HG02623 (cell line): ENCODE measurements at regions not wholly inside any gene's neighbourhood (a gene's known extent, or its start where the extent isn't known, plus 50 kb on each side); places are given as distances from the start of the nearest gene placed in this dataset.
A peak's percentile ranks its signal among the peaks of the same experiment; 100 is the strongest.

Source experiments
- ATAC-seq: cut with Tn5 transposase; IDR thresholded peaks from one replicate; pipeline ENCODE4 v1.9.1; 2021; ENCODE audit warnings: moderate library complexity; ENCODE audit not compliant: unreplicated experiment

DNA sequence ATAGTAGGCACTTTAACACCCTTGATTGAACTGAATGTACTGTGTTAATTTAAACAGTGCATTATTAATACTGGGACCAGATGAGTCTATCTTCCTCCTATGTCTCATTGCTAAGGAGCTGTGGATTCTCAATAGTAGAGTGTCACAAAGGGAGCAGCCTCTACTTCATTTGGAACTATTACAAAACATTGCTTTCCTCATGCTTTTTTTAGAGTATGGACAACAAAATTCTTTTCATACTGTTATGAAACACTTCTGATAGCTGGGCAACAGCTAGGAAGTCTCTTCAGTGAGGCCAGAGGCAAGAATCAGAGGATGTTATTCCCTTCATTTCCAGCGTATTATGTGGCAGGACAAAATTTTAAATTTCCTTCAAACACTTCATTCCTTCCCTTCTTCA, 160.8 kb downstream of the FBXO8 start:
- no peak for ATAC-seq

DNA sequence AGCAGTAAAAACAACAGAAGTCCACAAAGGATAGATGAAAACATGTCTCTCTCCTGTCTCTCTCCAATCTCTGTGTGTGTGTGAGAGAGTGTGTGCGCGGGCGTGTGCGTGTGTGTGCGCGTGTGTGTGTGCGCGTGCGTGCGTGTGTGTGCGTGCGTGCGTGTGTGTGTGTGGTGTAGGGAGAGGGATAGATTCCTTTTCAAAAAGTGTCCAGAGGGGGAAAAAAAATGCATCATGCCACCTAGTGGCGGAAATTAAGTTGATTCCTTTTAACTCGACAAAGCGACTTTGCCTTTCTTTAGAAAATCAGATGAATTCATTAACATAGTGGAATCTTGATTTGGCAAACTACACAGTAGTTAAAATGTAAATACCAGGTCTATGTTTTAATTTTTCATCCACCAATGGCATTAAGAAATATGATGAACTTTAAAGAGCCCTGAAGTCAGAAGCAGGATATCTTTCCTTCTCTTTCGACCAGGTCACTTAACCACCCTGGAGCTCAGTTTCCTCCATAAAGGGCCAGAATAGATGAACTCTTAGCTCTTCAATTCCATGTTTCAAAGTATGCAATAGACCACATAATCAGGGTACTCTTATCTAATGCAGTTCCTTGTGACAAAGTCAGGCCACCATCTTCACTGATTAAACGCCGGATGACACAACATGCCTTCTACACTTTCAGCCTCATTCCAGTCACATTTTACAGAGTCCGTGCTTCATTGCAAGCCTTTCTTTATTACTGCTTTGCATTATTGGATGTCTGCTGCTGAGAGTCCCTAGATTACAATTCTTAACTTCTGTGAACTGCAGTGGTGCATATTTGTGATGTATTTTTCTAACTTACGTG, 162.8 kb downstream of the FBXO8 start:
- peak; percentile 74 for ATAC-seq

DNA sequence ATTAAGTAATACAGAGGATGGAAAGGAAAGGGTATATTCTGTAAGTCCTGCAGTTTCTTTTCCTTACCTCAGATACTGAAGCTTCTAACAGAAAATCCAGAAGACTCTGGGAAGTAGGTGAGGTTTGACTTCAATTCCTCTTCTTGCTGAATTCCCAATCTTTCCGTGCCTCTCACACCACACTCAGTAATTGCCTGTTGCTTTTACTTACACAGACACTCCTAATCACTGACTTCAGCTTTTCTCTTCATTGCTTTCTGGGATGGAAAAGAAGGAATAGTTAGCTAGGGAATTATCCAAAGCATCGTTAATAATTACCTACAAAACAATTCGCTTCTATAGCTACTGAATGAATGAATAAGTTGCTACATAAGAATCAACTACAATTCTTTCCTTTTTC, 163.6 kb downstream of the FBXO8 start:
- no peak for ATAC-seq

DNA sequence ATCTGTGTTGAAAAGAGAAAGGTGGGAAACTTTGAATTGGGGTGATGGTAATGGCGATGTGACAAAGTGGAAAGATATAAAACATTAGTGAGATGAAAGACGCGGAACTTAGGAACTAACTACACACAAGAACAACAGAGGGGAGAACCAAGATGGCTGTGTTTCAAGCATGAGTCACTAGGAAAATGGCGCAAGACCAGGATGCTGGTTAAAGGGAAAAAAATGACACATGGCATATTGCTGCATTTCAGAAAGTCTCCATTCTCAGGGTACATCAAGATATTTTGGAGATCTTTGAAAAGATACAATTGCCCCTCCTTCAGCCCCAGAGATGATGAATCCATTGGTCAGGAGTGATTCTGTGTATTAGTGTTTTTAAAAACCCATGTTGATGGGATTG, 164.4 kb downstream of the FBXO8 start:
- ATAC-seq: no peak

DNA sequence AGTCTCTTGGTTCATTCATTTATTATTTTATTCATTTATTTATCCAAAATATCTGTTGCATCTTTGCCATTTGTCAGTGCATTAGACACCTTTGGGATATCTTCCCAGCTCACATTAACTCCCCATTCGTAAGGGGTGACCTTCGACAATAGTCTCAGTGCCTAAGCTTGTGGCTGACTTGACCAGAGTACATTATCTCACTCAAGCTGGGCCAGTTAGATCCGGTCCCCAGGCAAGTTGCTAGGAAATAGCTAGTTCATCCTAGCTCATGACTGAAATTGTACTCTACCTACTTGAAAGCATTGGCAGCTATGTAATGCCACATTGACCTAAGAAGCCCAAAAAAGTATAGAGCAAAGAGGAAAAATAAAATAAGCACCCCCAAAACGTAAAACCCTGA, 165.3 kb downstream of the FBXO8 start:
- ATAC-seq: no peak

DNA sequence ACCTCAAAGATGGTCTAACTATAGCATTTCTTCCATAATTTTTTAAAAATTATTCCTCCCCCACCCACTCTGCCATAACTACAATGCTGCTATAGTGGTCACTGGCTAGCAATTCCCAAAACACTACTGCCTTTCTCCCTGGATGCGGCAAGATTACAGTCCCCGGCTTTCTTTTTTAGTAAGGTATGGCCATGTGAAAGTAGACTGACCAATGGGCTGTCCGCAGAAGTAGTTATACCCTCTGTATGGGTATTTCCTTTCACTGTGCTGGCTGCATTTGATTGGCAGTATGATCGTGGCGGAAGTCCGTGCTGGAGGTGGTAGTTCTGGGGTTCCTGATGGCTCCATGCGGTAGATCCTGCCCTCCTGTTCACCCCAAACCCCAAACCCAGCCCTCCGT, 166.0 kb downstream of the FBXO8 start:
- no peak for ATAC-seq

DNA sequence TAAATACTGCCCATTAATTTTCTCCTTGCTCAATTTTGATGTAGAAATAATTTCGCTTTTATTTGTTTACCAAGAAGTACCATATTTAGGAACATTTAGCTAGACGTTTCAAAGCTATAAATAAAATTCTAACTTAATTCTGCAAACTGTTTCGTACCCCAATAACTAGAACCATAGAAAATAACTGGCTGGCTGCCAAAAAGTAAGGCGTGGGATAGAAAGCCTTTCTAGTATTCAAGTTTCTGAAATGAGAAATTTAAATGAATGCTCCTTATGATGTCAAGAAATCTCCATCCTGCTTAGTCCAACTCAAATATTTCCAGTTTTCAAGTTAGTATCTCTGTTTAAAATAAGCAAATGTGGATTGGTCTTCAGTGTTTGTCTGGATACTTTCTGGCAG, 167.4 kb downstream of the FBXO8 start:
- ATAC-seq: no peak

DNA sequence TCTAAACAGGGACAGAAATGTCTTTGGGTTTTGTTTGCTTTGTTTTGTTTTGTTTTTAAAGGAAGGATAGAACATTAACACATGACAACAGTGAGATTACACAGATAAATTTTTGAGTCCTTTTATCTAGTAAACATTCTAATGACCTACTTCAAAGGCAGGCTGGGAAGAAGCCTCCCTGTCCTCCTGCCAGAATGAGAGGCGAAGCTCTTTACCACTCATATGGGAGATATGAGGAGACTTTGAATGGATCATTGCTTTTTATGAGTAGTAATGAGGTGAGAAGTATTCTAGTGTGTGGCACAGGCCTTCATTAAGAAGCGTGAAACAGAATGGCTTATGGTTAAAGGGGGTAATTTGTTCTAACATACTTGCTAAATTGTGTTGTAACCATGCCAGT, 172.0 kb downstream of the FBXO8 start:
- no peak for ATAC-seq

DNA sequence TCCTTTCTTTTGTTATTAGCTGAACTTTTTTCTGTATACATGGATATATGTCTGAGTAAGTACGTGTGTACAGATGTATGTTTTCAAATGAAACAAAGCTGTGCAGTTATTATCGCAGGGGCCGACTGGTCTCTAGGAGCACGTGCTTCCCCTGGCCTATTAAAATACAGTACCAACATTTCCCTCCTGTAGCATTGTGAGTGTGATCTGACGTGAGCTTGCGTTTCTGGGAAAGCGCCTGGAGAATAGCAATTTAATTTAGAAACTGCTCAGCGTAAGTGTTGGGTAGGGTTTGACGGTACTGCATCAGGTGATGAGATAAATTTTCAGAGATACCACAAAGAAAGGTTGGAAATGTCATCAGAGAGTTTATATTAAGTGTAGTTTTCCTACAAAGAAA, 173.3 kb downstream of the FBXO8 start:
- no peak for ATAC-seq

DNA sequence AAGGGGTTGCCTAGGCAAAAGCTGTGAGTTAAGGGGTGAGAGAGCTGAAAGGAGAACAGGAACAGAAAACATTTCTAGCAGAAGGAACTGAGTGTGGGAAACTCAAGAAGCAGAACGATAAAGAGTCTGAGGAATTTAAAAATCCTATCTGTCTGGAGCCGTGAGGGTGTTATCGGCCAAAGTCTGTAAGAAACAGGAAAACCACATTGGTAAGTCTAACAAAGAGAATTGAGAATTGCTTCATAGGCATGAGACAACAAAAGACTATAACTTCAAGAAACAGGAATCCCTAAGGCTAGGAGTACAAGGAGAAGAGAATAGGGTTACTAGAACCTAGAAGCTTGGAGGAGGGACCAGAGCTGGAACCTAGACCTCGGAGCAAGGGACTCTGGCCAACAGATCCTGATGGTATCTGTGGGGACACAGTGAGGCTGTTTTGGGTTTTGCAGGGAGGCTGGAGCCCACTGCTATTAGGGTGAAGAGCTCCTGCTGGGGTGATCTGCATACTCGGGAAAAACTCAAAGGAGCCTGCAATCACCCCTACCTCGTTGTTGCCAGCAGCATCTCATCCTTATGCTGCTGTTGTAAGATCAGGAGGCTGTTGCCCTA, 175.6 kb downstream of the FBXO8 start:
- ATAC-seq: no peak

DNA sequence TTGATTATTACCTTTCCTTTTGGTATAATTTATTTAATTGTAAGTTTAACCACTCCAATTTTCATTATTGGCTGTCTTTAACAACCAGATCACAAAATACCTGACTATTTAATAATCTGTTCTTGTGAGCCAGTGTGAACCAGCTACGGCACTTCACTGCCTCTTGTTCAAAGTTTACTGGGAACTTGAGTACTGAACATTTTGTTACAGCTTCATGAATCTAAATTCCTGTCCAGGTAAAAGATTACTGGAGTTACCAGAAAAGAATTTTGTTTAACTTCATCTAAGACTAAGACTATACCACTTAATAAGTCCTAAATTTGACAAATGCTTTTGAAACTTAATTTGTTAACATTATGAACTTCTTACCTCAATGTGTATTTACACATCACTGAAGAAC, 178.3 kb downstream of the FBXO8 start:
- no peak for ATAC-seq

DNA sequence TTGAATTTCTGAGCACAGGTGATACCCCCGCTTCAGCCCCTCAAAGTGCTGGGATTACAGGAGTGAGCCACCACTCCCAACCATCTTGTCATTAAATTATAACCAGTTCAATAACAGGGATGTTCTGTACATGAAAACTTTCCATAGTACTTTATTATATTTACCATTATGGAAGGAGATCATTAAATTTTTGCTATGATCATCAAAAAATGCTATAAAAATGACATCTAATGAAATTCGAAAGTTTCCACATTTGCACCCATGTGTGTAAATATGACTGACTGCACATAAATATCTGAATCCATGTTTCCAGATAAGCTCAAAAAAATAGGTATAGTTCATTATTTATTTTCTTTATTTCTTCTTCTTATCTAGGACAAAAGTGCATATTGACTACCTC, 182.6 kb downstream of the FBXO8 start:
- ATAC-seq: no peak

DNA sequence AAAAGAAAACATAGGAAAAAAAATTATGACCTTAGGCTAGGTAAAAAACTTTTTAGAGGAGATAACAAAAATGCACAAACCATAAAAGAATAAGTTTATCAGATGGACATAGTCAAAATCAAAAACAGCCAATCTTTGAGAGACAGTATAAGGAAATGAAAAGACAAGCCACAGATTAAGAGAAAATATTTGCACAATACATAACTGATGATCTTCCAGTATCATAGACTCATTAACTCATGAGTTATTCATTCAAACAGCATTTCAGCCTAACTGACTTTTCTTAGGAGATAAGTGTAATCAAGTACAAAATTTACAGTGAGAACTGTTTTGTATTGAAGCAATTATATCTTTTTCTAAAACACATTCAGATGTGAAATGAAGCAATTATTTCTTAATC, 183.8 kb downstream of the FBXO8 start:
- ATAC-seq: no peak

DNA sequence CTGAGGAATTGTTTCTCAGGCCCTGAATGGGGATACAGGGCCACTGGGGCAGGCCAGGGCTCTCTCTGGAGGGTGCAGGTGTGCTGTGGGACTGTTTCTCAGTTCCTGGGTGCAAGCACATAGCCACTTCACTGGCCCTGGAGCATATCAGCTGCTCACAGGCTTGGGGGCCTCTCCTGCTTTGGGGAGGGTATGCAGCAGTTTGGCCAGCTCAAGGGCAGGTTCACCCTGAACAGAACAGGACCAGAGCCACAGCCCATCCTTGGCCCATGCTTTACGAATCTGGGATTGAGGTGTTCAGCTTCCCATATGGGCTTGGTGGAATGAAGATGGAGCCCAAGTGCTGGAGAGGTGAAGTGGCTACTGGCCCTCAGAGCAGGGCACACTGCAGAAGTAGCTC, 186.5 kb downstream of the FBXO8 start:
- no peak for ATAC-seq

DNA sequence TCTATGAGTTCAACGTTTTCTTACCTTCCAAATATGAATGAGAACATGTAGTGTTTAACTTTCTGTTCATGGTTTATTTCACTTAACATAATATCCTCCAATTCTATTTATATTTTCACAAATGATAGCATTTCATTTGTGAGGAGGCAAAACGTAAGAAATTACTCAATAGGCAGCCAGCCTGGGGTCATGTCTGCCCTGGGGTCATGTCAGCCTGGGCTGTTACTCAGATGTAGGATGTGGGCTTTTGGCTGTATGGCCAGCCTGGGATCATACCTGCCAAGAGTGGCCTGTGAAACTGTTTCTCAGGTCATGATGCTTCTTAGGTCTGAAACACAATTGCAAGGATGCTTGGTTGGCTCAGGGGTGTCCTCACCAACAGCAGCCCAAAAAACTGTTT, 187.0 kb downstream of the FBXO8 start:
- ATAC-seq: no peak

DNA sequence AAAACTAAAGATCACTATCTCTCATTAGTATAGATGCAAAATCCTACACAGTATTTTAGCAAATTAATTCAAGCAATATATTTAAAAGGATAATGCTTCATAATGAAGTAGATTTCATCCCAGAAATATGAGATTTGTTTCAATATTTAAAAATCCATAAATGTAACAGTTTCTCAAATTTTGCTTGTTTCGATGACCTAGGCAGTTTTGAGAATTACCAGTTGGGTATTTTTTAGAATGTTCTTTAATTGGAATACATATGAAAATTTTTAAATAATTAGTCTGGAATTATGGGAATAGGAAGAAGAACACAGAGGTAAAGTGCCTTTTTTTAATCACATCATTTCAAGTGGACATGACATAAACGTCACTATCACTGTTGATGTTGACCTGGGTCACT, 192.3 kb downstream of the FBXO8 start:
- ATAC-seq: no peak

DNA sequence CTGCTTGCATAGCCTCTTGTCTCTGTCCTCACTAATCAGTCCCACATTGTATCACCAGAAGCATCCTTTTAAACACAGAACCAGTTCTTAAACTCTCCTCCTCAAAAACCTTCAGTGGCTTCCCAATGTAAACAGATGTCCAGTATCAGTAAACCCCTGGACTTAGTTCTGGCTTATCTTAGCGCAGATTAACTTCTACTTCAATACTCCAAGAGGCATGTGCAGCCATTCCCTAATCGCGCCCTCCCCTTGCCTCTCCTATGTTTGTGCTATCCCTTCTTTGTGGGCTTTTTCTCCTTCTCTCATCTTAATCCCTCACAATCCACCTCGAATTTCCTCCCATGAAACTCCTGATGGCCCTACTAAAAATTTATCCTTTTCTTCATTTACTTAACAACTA, 193.8 kb downstream of the FBXO8 start:
- ATAC-seq: no peak

DNA sequence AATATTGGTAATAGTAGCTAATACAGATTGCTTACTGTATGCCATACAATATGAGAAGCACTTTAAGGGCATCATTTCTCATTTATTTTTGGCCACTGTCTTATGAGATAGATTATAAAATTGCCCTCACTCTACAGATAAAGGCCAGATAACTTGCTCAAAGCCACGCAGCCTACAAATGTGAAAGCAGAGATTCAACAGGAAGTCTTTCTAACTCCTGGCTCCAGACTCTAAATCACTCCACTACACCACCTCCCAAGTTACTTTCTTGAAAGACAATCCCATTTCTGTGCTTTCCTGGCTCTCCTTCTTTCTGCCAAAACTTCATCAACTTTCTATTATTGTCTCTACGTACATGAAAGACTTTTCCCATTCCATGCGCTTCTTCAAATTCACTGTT, 194.7 kb downstream of the FBXO8 start:
- no peak for ATAC-seq

DNA sequence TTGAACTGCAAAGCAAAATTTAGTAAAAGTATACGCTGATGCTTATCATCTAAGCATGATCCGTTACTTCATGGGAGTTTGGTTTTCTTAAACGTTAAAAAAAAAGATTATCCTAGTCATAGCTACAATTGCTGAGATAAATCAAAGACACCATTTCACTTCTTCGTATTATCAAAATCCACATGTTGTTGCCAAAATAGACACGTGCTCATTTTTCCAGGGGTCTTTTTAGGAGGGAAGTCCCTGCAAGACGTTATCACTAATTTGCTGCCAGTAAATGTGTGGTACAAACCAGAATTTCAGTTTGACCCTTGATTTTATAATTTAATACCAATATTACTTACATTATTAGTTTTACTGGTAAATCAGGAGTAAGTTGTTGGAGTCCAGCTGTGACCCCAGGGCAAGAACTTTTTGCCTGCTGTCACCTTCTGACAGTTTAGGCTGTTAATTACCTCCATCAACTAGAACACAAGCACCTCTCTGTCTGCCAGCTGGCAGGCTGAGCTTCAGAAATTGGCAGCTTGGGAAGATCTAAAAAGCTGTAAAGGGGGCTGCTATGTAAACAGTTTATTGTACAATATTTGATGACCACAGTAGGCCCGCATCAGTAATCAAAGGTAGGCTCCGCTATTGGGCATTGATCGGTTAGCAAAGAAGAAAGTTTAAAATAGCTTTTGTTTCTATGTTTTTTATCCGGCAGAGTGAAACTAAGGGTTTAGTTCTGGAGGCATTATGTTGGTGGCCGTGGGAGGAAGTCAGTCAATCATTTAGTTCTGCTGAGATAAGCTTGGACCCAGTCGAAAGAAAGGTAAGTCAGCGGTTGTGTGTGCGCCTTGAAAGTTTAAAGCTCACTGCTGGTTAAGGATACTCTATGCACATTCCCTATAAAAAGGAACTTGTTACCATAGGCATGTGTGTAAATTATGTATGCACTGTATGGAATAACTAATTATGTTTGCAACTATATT, 196.4 kb downstream of the FBXO8 start:
- ATAC-seq: no peak

DNA sequence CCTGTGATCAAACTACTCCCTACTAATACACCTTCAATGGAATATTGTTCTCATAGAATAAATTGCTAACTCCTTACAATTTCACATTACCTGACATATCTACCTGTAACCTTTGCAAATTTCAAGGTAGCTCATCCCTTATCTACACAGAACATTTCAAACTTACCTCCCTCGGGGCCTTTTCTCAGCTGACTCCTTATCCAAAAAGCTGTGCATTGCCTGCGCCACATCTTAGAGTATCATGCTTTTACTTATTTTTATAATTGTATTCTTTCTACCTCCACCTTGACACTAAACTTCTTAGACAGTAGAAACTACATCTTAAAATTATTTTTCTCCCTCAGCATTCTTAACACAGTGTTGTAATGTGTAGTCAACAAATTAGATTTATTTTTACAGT, 198.5 kb downstream of the FBXO8 start:
- no peak for ATAC-seq

DNA sequence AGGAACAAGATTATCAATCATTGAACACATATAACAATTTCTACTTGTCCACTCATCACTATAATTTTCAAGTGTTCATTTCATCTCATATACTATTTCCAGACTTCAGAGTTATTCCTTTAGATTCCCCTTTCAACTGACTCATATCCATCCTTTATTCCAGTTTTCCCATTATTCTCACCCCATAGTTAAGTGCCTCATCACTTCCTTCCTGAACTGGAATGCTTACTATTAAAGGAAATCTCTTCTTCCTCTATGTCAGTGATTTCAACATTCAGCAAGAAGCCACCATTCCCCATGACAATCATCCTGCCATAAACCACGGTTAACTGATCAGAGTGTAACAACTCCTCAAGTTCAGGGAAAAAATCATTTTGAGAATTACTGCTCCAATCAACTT, 198.9 kb downstream of the FBXO8 start:
- no peak for ATAC-seq

DNA sequence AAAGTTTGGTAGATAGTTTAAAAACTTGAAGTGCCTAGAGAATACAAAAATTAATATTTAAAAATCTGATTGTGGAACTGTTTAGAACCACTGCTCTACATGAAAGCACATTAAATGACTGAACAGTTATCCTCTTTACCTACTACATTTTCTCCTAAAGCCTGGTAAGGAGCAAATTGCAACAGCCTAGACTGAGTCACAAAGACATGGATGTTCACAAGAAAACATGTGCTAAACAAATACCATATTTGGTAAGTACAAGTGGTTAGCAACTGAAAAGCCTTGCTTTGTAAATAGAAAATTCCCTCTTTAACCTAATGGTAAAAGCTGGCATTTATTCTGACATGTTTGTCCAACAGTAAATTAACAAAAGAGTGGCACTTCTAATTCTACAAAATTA, 203.1 kb downstream of the FBXO8 start:
- no peak for ATAC-seq
